Upper lobe of left lung (tissue), 6 donors: ENCODE measurements at regions not wholly inside any gene's neighbourhood (a gene's known extent, or its start where the extent isn't known, plus 50 kb on each side); places are given as distances from the start of the nearest gene placed in this dataset.

Source experiments
- ATAC-seq, 2 donors: fragments of 200-7000 bp; cut with Tn5 transposase; one replicate each; pipeline ENCODE4 v1.9.1; 2022; ENCODE audit warnings: mild to moderate bottlenecking in 2 of 2, moderate library complexity in 2 of 2; ENCODE audit not compliant: low FRiP score in 2 of 2
- DNase-seq, 2 donors: peaks; one replicate each; pipeline ENCODE4 v3.0.0-alpha.2; 2019 to 2020
- H3K27ac ChIP-seq, 4 donors: fragments of 200-600 bp; sonication (generic); one replicate each; pipeline ENCODE4 v1.5.1; 2016 to 2019
- H3K27me3 ChIP-seq, 4 donors: fragments of 200-600 bp; sonication (generic); one replicate each; pipeline ENCODE4 v1.5.1; 2017 to 2019
- H3K36me3 ChIP-seq, 4 donors: fragments of 200-600 bp; sonication (generic); one replicate each; pipeline ENCODE4 v1.5.1; 2016 to 2019
- H3K4me1 ChIP-seq, 4 donors: fragments of 200-600 bp; sonication (generic); one replicate each; pipeline ENCODE4 v1.5.1; 2018 to 2019
- H3K4me3 ChIP-seq, 4 donors: fragments of 200-600 bp; sonication (generic); one replicate each; pipeline ENCODE4 v1.5.1; 2017 to 2019; ENCODE audit warnings: mild to moderate bottlenecking in 2 of 4, moderate library complexity in 1 of 4
- H3K9me3 ChIP-seq, 4 donors: fragments of 200-600 bp; sonication (generic); one replicate each; pipeline ENCODE4 v1.5.1; 2018 to 2019
- CTCF ChIP-seq, 6 experiments: fragments of 450-650 bp in 4 of 6; fragments of 200-600 bp in 2 of 6; sonication (generic) in 2 of 6; IDR thresholded peaks; one replicate each; pipeline ENCODE4 v1.5.1; 2016 to 2019; ENCODE audit warnings: antibody characterized with exemption in 6 of 6
- EP300 ChIP-seq, 4 donors: sonication (generic); formaldehyde crosslinking; IDR thresholded peaks; one replicate each; pipeline ENCODE4 v1.5.1; 2017; ENCODE audit warnings: antibody characterized with exemption in 4 of 4, control low read depth in 2 of 4
- POLR2A ChIP-seq, 4 donors: fragments of 450-650 bp; IDR thresholded peaks; one replicate each; pipeline ENCODE4 v1.5.1; 2016 to 2017; ENCODE audit warnings: antibody characterized with exemption in 4 of 4, mild to moderate bottlenecking in 2 of 4
- POLR2AphosphoS5 ChIP-seq, 2 donors: sonication (generic); formaldehyde crosslinking; IDR thresholded peaks; one replicate each; pipeline ENCODE4 v1.5.1; 2017; ENCODE audit warnings: antibody characterized with exemption in 2 of 2
- WGBS, 2 donors: methylation state at CpG; one replicate each; pipeline ENCODE4 v1.1.5; 2017 to 2018; 5-methylcytosine and 5-hydroxymethylcytosine counted together
- donor health status: DM: no; HTN: no; CAD: no; lungs with moderate emphysema.
- donor health status: DM: no; HTN: yes; CAD: no; lungs with severe emphysema.

GRCh38 chr3:95037097-95037496, 974.2 kb downstream of the NSUN3 start:
- 90 to 91% methylated on average over 5 of the region's 5 CpGs for WGBS, 2 donors
- TF ChIP-seq POLR2AphosphoS5 (IDR thresholded peaks at IDR 0.05), result no peak
- no peak for TF ChIP-seq CTCF (IDR thresholded peaks at IDR 0.05)
- Histone ChIP-seq H3K27ac (no peak overlapping the region), H3K27me3 (no peaks in the 10 kb centered on the region), H3K36me3 (no peaks in the 10 kb centered on the region), H3K4me3 (no peak overlapping the region), H3K4me1 (no peaks in the 10 kb centered on the region), H3K9me3 (no peaks in the 10 kb centered on the region)
- DNase-seq (no peak), ATAC-seq (no peak)

DNA sequence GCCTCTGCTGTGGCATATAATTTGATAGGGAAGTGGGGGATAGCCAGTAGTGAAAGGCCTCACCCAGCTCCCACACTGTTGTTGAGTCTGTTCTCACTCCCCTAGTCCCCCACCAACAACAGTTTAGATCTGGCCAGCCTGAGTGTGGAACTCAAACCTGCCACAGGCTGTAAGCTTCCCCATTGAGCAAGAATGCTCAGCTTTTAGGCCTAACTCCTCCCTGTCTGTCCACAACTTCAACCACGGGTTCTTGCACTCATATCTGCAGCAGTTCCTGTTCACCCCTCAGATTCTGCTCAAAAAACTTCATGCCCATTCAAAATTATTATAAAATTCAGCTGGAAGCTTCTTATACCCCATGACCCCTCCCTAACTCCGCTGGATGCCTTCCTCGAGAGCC, 975.1 kb downstream of the NSUN3 start:
- Histone ChIP-seq H3K4me1 (no peaks in the 10 kb centered on the region), H3K27me3 (no peaks in the 10 kb centered on the region), H3K9me3 (no peaks in the 10 kb centered on the region), H3K36me3 (no peaks in the 10 kb centered on the region), H3K27ac (no peak overlapping the region), H3K4me3 (no peak overlapping the region)
- 70 to 85% methylated on average over 3 of the region's 3 CpGs for WGBS, 2 donors
- ATAC-seq, result no peak
- no peak for TF ChIP-seq POLR2AphosphoS5 (IDR thresholded peaks at IDR 0.05)
- TF ChIP-seq CTCF (IDR thresholded peaks at IDR 0.05), result no peak
- TF ChIP-seq EP300 (IDR thresholded peaks at IDR 0.05), result no peak
- TF ChIP-seq POLR2A (IDR thresholded peaks at IDR 0.05), result no peak
- no peak for DNase-seq

- Histone ChIP-seq H3K27ac (no peak overlapping the region), H3K9me3 (no peaks in the 10 kb centered on the region), H3K4me1 (no peaks in the 10 kb centered on the region), H3K27me3 (no peaks in the 10 kb centered on the region), H3K36me3 (no peaks in the 10 kb centered on the region), H3K4me3 (no peak overlapping the region)
- no peak for DNase-seq
- 76 to 81% methylated on average over 2 of the region's 2 CpGs for whole genome bisulfite sequencing, 2 donors
- TF ChIP-seq POLR2A (IDR thresholded peaks at IDR 0.05), result no peak
- TF ChIP-seq POLR2AphosphoS5 (IDR thresholded peaks at IDR 0.05), result no peak
- TF ChIP-seq EP300 (IDR thresholded peaks at IDR 0.05), result no peak
- TF ChIP-seq CTCF (IDR thresholded peaks at IDR 0.05), result no peak
- no peak for ATAC-seq
Measured at GRCh38 chr3:95044101-95044500, 981.2 kb downstream of the NSUN3 start.

DNA sequence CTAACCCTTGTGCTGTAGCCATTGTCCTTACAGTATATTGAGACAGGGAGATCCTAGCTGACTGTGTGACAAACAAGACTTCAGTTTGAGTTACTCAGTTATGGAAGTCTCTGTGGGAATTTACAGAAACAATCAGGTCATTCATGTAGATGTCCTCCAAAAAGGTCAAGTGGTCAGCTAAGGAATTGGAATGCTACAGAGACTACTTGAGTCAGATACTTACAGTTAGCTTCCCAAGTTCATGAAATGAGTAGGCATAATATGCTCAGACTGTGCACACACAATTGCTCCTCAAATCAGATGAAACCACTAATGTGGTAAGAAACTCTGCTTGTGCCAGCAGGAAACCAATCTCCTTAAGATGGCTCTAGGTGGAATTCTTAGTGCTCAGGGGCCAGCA, 985.7 kb downstream of the NSUN3 start:
- Histone ChIP-seq H3K36me3 (no peaks in the 10 kb centered on the region), H3K4me1 (no peaks in the 10 kb centered on the region), H3K9me3 (no peaks in the 10 kb centered on the region), H3K4me3 (no peak overlapping the region), H3K27ac (no peak overlapping the region), H3K27me3 (no peaks in the 10 kb centered on the region)
- no peak for DNase-seq
- TF ChIP-seq CTCF (IDR thresholded peaks at IDR 0.05) (no peak), POLR2AphosphoS5 (IDR thresholded peaks at IDR 0.05) (no peak)
- no peak for ATAC-seq

DNA sequence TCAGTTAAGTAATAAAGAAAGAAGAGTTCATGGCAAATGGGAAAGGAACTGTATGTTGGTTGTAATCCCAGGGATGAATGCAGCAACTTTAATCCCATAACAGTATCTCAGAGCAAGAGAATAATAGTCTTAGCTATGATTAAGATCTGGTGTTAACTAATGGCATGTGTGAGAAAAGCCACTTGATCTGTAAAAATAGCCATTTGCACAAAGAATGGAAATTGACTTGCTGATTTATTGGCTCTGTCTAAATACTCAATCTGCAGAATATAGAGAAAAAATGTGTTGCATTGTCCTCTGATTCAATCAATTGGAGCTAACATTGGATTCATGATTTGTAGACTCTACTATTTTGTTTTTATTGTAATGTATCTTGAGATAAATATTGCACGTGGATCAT, 987.0 kb downstream of the NSUN3 start:
- no peak for ATAC-seq
- 79 to 83% methylated on average over 1 of the region's 1 CpG for WGBS, 2 donors

More for the DNA sequence above, 987.0 kb downstream of the NSUN3 start:
- no peak overlapping the region for H3K4me3 ChIP-seq
- no peak for DNase-seq
- H3K9me3 ChIP-seq, result no peaks in the 10 kb centered on the region
- TF ChIP-seq POLR2A (IDR thresholded peaks at IDR 0.05) (no peak), POLR2AphosphoS5 (IDR thresholded peaks at IDR 0.05) (no peak), CTCF (IDR thresholded peaks at IDR 0.05) (no peak), EP300 (IDR thresholded peaks at IDR 0.05) (no peak)
- H3K36me3 ChIP-seq, result no peaks in the 10 kb centered on the region
- no peaks in the 10 kb centered on the region for H3K27me3 ChIP-seq
- H3K4me1 ChIP-seq, result no peaks in the 10 kb centered on the region
- no peak overlapping the region for H3K27ac ChIP-seq
